ENCODE measurements at regions not wholly inside any gene's neighbourhood (a gene's known extent, or its start where the extent isn't known, plus 50 kb on each side); places are given as distances from the start of the nearest gene placed in this dataset.

DNA sequence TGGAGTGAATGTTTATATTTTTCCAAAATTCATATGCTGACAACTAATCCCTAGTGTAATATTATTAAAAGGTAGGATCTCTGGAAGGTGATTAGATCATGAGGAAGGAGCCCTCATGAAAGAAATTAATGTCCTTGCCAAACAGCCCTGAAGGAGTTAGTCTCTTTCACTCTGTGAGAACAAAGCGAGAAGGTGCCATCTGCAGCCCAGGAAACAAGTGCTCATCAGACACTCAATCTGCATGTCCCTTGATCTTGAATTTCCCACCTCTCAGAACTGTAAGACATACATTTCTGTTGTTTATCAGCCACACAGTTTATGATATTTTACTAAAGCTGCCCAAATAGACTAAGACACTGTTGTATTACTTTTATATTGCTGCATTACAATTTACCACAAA, 1283.4 kb downstream of the PCDH7 start:
- H3K27ac ChIP-seq, result no peak overlapping the region
- TF ChIP-seq, protein P1, sequence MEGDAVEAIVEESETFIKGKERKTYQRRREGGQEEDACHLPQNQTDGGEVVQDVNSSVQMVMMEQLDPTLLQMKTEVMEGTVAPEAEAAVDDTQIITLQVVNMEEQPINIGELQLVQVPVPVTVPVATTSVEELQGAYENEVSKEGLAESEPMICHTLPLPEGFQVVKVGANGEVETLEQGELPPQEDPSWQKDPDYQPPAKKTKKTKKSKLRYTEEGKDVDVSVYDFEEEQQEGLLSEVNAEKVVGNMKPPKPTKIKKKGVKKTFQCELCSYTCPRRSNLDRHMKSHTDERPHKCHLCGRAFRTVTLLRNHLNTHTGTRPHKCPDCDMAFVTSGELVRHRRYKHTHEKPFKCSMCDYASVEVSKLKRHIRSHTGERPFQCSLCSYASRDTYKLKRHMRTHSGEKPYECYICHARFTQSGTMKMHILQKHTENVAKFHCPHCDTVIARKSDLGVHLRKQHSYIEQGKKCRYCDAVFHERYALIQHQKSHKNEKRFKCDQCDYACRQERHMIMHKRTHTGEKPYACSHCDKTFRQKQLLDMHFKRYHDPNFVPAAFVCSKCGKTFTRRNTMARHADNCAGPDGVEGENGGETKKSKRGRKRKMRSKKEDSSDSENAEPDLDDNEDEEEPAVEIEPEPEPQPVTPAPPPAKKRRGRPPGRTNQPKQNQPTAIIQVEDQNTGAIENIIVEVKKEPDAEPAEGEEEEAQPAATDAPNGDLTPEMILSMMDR (IDR thresholded peaks at IDR 0.05), result no peak
- no peak for TF ChIP-seq ZFX (IDR thresholded peaks at IDR 0.05; ENCODE audit: borderline replicate concordance)

DNA sequence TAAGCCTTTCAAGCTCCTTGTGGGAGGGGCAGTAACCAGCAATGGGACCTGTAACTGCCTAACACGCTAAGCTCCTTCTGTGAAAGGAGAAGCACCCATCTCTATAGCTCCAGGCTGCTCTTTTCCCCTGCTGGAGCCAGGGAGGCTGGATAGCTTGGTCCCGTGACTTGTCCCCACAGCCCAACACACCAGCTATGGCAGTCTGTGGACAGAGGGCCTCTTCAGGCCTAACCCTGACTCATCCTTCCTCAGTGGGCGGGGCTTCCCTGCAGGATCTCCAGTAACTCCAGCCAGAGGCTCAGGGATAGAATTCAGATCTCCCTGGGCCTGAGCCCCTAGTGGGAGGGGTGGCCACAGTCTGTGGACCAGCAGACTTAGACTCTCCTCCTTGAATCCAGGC, 1290.1 kb downstream of the PCDH7 start:
- TF ChIP-seq, protein P1 (IDR thresholded peaks at IDR 0.05), result no peak
- no peak for TF ChIP-seq ZFX (IDR thresholded peaks at IDR 0.05; ENCODE audit: borderline replicate concordance)

DNA sequence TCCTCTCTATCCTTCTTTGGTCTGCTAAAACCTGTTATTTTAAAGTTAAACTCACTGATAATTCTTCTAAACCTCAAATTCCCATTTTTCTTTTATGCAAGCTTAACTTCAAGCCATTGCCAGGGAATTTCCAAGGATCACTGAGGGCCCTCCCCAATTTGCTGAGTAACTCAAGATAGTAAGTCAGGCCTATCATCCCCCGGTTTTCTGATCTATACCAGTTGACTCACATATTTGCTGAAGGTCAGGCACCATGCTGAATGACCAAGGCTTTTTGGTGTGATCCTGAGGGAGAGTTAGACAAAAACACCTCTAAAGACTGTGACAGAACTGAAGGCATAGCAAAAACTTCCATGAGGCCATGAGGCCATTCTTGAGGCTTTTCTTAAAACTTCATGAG, 1301.9 kb downstream of the PCDH7 start:
- no peak overlapping the region for H3K27ac ChIP-seq
- TF ChIP-seq ZFX (IDR thresholded peaks at IDR 0.05; ENCODE audit: borderline replicate concordance), result no peak
- TF ChIP-seq, protein P1 (IDR thresholded peaks at IDR 0.05), result no peak

More for the DNA sequence above, 1290.1 kb downstream of the PCDH7 start:
- H3K27ac ChIP-seq, result no peak overlapping the region

DNA sequence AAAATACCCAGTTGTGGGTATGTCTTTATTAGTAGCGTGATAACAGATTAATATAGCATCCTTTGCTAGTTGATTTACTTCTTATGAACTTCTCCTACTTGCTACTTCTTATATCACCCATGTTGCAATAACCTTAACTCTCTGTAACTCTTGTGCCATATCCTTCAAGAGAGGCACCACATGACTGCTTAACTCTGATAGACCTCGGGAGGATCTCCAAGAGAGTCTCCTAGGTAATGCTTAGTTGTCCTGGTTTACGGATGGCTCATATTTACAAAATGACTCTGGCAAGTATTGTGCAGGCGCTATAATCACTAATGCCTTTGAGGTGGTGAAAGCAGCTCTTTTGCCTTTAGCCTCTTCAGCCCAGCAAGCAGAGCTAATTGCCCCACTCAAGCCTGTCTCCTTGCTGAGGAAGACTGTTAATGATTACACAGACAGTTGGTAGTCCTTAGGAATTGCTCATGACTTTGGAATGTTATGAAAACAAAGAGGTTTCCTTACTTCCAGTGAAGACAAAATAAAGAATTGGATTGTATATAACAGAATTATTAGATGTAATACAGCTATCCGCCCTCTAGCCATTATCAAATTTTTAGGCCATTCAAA, 1305.8 kb downstream of the PCDH7 start:
- H3K27ac ChIP-seq, result peak overlapping the region; percentile 57
- no peak for TF ChIP-seq ZFX (IDR thresholded peaks at IDR 0.05; ENCODE audit: borderline replicate concordance)
- TF ChIP-seq, protein P1 (IDR thresholded peaks at IDR 0.05), result no peak

DNA sequence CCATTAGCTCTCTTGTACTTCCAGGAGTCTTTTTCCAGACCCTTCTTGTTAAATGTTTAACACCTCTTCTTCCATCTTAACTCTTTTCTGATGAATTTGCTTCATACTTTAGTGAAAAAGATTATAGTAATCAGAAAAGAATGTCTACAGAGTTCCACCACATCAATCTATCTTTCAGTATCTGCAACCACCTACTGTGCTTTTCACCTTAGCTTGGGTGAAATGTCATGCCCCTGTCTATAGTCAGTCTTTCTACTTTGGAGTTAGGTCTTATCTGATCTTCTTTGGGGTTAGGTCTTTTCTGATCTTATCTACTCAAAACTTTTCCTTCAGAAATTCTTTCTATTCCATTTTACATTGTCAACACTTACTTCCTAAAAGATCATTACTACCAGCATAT, 1310.2 kb downstream of the PCDH7 start:
- no peak overlapping the region for H3K27ac ChIP-seq
- TF ChIP-seq ZFX (IDR thresholded peaks at IDR 0.05; ENCODE audit: borderline replicate concordance), result no peak
- TF ChIP-seq, protein P1 (IDR thresholded peaks at IDR 0.05), result no peak

DNA sequence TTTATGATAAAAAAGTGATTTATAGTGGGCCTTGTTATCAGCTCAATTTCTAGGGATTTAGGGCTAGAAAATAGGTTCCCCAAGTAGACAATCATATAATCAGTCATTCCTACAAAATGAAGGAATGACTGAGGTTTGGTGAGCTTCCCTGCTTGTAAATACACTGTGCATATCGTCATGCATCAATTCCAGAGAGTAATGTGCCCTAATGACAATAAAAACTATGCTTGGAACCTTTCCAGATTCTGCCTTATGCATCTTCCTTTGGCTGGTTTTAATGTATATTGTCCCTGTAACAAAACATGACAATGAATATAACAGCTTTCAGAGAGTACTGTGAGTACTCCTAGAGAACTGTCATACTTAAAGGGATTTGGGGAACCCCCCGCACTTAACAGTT, 1310.9 kb downstream of the PCDH7 start:
- TF ChIP-seq ZFX (IDR thresholded peaks at IDR 0.05; ENCODE audit: borderline replicate concordance), result no peak
- TF ChIP-seq, protein P1 (IDR thresholded peaks at IDR 0.05), result no peak

DNA sequence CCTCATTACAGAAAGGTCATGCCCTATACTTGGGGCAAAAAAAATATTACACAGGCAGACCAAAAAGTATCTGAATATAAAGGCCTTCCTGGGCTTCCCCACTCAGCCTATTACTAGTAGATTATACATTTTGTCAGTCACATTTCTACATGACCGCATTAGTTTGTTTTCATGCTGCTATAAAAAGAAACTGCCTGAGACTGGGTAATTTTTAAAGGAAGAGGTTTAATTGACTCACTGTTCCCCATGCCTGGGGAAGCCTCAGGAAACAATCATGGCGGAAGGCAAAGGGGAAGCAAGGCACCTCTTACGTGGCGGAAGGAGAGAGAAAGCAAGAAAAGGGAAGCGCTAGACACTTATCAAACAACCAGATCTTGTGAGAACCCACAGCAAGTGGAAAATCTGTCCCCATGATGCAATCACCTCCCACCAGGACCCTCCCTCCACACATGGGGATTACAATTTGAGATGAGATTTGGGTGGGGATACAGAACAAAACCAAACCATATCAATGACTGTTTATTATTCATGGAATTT, 1312.0 kb downstream of the PCDH7 start:
- H3K27ac ChIP-seq, result no peak overlapping the region
- TF ChIP-seq, protein P1 (IDR thresholded peaks at IDR 0.05), result no peak
- TF ChIP-seq ZFX (IDR thresholded peaks at IDR 0.05; ENCODE audit: borderline replicate concordance), result no peak

More for the DNA sequence above, 1310.9 kb downstream of the PCDH7 start:
- H3K27ac ChIP-seq, result no peak overlapping the region

Data from 22Rv1 (cell line).